Kidney epithelial cell (primary cell): ENCODE measurements at regions not wholly inside any gene's neighbourhood (a gene's known extent, or its start where the extent isn't known, plus 50 kb on each side); places are given as distances from the start of the nearest gene placed in this dataset.

Source experiments
- DNase-seq: peaks from one replicate; pipeline ENCODE4 v3.0.0-alpha.2; 2010; ENCODE audit warnings: low read depth
- H3K27me3 ChIP-seq: 2 replicates; pipeline ENCODE4 v1.6.0; 2011; ENCODE audit warnings: low read length; ENCODE audit not compliant: control insufficient read depth, insufficient read depth
- H3K36me3 ChIP-seq: 2 replicates; pipeline ENCODE4 v1.5.1; 2011; ENCODE audit warnings: low read length; ENCODE audit not compliant: control insufficient read depth, insufficient read depth
- H3K4me3 ChIP-seq: 2 replicates; pipeline ENCODE4 v1.5.1; 2011; ENCODE audit warnings: low read depth, mild to moderate bottlenecking, control low read depth, low read length
- TF ChIP-seq, protein P1 (sequence below): IDR thresholded peaks from 2 replicates; pipeline ENCODE4 v1.5.1; 2011; ENCODE audit warnings: mild to moderate bottlenecking, moderate library complexity, low read length, control low read depth, inconsistent platforms; ENCODE audit not compliant: insufficient read depth, poor library complexity, severe bottlenecking

DNA sequence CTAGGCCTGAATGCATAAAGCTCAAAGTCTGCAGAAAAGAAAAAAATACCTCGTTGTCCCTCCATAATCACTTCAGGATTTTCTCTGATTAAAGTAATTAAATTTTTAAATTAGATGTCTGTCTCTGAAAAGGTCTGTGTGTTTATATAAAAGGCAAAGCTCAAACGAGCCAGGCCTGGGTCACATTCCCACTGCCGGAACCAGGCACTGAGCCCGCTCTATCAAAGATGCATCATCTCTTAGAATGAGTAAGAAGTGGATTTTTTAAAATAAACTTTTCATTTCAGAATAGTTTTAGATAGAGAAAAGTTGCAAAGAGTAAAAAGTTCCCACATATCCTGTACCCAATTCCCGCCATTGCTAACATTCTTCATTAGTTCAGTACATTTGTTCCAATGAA, 202.1 kb upstream of the KYNU start:
- Histone ChIP-seq H3K27me3 (no peaks in the 10 kb centered on the region), H3K36me3 (no peaks in the 10 kb centered on the region), H3K4me3 (no peak overlapping the region)
- no peak for DNase-seq
- TF ChIP-seq, protein P1, sequence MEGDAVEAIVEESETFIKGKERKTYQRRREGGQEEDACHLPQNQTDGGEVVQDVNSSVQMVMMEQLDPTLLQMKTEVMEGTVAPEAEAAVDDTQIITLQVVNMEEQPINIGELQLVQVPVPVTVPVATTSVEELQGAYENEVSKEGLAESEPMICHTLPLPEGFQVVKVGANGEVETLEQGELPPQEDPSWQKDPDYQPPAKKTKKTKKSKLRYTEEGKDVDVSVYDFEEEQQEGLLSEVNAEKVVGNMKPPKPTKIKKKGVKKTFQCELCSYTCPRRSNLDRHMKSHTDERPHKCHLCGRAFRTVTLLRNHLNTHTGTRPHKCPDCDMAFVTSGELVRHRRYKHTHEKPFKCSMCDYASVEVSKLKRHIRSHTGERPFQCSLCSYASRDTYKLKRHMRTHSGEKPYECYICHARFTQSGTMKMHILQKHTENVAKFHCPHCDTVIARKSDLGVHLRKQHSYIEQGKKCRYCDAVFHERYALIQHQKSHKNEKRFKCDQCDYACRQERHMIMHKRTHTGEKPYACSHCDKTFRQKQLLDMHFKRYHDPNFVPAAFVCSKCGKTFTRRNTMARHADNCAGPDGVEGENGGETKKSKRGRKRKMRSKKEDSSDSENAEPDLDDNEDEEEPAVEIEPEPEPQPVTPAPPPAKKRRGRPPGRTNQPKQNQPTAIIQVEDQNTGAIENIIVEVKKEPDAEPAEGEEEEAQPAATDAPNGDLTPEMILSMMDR: no peak

DNA sequence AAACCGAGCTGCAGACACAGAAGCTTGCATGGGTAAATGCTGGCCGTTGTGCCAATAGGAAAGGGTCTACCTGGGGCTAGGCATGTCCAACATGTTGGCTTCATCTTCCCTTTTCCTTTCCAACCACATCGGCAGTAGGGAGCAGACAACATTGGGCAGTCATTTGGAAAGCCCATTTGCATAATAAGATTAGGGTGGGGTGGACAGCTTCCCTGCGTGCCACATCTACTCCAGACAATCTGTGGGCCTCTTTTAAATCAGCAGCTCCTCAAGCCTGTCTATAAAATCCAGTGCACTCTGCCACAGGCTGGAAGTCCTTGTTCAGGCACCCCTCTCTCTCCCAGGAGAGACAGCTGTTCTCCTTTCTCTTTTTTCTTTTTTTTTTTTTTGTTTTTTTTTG, 203.6 kb upstream of the KYNU start:
- no peak overlapping the region for H3K4me3 ChIP-seq
- H3K36me3 ChIP-seq: no peaks in the 10 kb centered on the region
- no peaks in the 10 kb centered on the region for H3K27me3 ChIP-seq
- no peak for DNase-seq
- TF ChIP-seq, protein P1: no peak

DNA sequence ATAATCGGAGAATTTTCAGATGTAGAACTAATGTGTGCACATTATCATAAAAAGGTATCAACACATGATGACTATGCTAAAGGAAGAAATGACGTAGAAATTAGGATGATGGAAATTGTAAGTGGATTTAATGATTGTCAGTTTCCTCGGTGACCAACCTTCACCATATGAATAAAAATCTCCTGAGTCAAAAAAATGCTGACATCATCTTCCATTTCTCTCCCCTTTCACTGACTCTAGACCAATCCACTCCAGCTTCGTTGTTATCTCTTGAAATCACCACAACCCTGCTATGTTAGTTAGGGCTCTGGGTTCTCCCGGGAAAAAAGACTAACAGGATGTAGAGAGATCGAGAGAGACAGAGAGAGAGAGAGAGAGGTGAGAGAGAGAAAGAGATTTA, 204.8 kb upstream of the KYNU start:
- H3K4me3 ChIP-seq: no peak overlapping the region
- DNase-seq: no peak
- no peaks in the 10 kb centered on the region for H3K27me3 ChIP-seq
- TF ChIP-seq, protein P1: no peak
- no peaks in the 10 kb centered on the region for H3K36me3 ChIP-seq

DNA sequence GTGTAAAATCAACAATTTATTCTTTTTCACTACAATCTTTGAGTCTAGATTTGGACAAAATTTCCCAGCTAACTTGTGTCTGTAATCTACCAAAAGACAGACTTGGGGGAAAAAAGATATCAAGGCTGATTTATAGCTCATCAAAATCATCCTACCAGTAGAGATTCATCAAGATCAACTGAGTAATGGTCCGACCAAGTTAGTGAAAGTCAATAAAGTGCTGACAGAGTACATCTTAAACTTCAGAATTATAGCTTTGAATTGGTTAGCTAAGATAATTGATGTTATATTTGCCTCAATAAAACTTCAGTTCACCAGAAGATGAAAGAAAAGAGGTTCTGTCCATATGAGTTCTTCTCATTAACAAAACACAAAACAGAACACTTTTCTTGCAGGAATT, 207.1 kb upstream of the KYNU start:
- Histone ChIP-seq H3K4me3 (no peak overlapping the region), H3K36me3 (no peaks in the 10 kb centered on the region), H3K27me3 (no peaks in the 10 kb centered on the region)
- DNase-seq: no peak
- TF ChIP-seq, protein P1: no peak

DNA sequence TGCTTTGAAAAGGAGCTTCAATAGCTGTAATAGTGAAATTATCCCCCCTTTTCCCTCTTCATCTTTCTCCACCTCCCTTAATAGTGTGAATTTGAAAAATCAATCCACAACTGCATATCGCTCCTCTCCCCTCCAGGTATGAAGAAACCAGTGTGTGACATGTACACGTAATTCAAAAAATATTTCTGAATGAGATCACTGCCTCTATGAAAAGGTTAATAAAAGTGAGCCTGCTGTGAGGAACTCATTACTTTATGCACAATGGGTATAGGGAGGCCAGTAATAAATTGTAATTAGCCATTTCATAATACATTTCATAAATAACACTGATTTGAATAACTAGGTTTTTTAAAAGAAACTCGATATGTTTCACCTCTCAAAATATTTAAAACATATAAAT, 209.0 kb upstream of the KYNU start:
- Histone ChIP-seq H3K27me3 (no peaks in the 10 kb centered on the region), H3K36me3 (no peaks in the 10 kb centered on the region), H3K4me3 (no peak overlapping the region)
- TF ChIP-seq, protein P1: no peak
- no peak for DNase-seq

DNA sequence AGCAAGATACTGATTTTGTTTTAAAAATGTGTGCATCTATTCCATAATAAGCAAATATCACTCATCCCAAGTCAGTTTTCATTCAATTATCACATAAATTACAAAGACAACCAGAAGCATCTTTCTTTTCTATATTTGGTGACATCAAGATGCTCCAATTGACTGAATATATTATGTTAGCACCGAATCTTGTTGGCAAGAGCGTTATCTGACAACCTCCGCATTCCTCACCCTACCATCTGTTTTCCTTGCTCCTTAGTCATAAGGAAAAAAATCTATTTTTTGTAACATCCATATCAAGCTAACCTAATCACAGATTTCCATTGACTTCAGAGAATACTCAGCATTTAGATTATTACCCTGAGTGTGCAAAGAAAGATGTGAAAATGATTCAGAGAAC, 212.2 kb upstream of the KYNU start:
- TF ChIP-seq, protein P1: no peak
- no peaks in the 10 kb centered on the region for H3K36me3 ChIP-seq
- H3K4me3 ChIP-seq: no peak overlapping the region
- no peak for DNase-seq
- H3K27me3 ChIP-seq: no peaks in the 10 kb centered on the region
